ENCODE measurements at regions not wholly inside any gene's neighbourhood (a gene's known extent, or its start where the extent isn't known, plus 50 kb on each side); places are given as distances from the start of the nearest gene placed in this dataset.

GRCh38 chr13:42702716-42703115, 78.7 kb upstream of the FAM216B start:
- Mint-ChIP-seq H3K27me3 (peaks cover 15% of the 10 kb centered on the region), H3K4me3 (no peak overlapping the region), H3K27ac (no peak overlapping the region), H3K9me3 (no peaks in the 10 kb centered on the region), H3K4me1 (ENCODE audit: low read depth) (no peaks in the 10 kb centered on the region), H3K36me3 (no peaks in the 10 kb centered on the region)
- DNase-seq: no peak
- POLR2A ChIA-PET: interaction anchor here (0.6 kb wide), 1 partner anchor 13 kb away, joined by 3 read pairs; no protein-coding TSS in a partner anchor
- CTCF ChIA-PET: no interaction called here
- intact Hi-C loops (cut with micrococcal nuclease): no loop called here

DNA sequence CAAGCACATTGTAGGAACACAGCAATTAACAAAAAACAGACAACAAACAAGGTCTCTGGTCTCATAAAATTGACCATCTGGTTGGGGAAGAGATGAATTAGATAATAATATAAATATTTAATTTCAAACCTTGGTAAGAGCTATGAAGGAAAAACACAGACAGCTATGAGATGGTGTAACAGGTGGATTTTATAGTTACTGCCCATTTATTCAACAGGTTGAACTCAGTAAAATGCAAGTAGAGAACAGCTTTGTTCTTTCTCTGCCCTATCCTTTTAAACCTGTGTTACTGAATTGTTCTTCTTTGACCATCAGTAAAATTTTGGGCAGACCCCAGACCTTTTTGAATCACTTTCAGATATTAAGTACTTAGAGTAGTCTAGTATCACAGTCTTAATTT, 77.6 kb upstream of the FAM216B start:
- no peaks in the 10 kb centered on the region for H3K9me3 Mint-ChIP-seq
- H3K36me3 Mint-ChIP-seq: no peaks in the 10 kb centered on the region
- intact Hi-C loops (cut with micrococcal nuclease): no loop called here
- no peak overlapping the region for H3K4me3 Mint-ChIP-seq
- H3K27ac Mint-ChIP-seq: no peak overlapping the region
- no peaks in the 10 kb centered on the region for H3K4me1 Mint-ChIP-seq (ENCODE audit: low read depth)
- H3K27me3 Mint-ChIP-seq: peaks cover 13% of the 10 kb centered on the region
- ChIA-PET POLR2A (no interaction called here), CTCF (no interaction called here)
- no peak for DNase-seq

- Mint-ChIP-seq H3K4me1 (ENCODE audit: low read depth) (no peaks in the 10 kb centered on the region), H3K9me3 (no peaks in the 10 kb centered on the region), H3K27me3 (peaks cover 13% of the 10 kb centered on the region), H3K27ac (no peak overlapping the region), H3K4me3 (no peak overlapping the region), H3K36me3 (no peaks in the 10 kb centered on the region)
- intact Hi-C loops (cut with micrococcal nuclease): no loop called here
- DNase-seq: no peak
- ChIA-PET POLR2A (no interaction called here), CTCF (no interaction called here)
These were observed 75.1 kb upstream of the FAM216B start for GRCh38 chr13:42706286-42706685.

- H3K9me3 Mint-ChIP-seq: no peaks in the 10 kb centered on the region
- CTCF ChIA-PET: no interaction called here
- peaks cover 13% of the 10 kb centered on the region for H3K27me3 Mint-ChIP-seq
These were observed 74.3 kb upstream of the FAM216B start for GRCh38 chr13:42707048-42707447.

DNA sequence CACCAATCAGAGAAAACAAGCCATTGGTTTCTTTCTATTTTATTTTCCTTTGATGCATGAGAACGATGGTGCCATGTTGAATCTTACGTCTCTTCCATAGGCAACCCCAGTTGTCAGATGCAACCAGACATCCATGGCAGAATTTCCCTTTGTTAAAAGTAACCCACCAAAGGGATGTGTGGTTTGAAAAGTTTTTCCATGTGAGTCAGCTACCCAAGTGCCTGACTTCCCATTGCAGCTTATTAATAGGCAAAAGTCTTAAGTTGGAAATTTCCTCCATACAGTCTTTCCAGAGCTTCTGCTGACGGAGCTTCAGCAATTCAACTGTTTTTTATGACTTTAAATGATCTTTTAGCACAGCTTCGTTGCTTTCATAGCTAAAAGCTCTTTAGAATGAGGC, 73.8 kb upstream of the FAM216B start:
- Mint-ChIP-seq H3K27ac (no peak overlapping the region), H3K4me1 (ENCODE audit: low read depth) (no peaks in the 10 kb centered on the region), H3K27me3 (peaks cover 12% of the 10 kb centered on the region), H3K9me3 (no peaks in the 10 kb centered on the region), H3K4me3 (no peak overlapping the region), H3K36me3 (no peaks in the 10 kb centered on the region)
- DNase-seq: no peak
- ChIA-PET CTCF (no interaction called here), POLR2A (no interaction called here)
- intact Hi-C loops (cut with micrococcal nuclease): no loop called here

More at GRCh38 chr13:42707048-42707447, 74.3 kb upstream of the FAM216B start:
- intact Hi-C loops (cut with micrococcal nuclease): no loop called here
- POLR2A ChIA-PET: no interaction called here
- DNase-seq: no peak
- no peak overlapping the region for H3K27ac Mint-ChIP-seq
- H3K4me1 Mint-ChIP-seq (ENCODE audit: low read depth): no peaks in the 10 kb centered on the region
- H3K36me3 Mint-ChIP-seq: no peaks in the 10 kb centered on the region
- H3K4me3 Mint-ChIP-seq: no peak overlapping the region

- H3K4me3 Mint-ChIP-seq: no peak overlapping the region
- DNase-seq: no peak
- ChIA-PET POLR2A (no interaction called here), CTCF (interaction anchor here (0.6 kb wide), 1 partner anchor 563 kb away, joined by 3 read pairs; no protein-coding TSS in a partner anchor)
- H3K36me3 Mint-ChIP-seq: no peaks in the 10 kb centered on the region
- H3K27ac Mint-ChIP-seq: no peak overlapping the region
- no peaks in the 10 kb centered on the region for H3K4me1 Mint-ChIP-seq (ENCODE audit: low read depth)
- intact Hi-C loops (cut with micrococcal nuclease): no loop called here
- H3K9me3 Mint-ChIP-seq: no peaks in the 10 kb centered on the region
- peaks cover 12% of the 10 kb centered on the region for H3K27me3 Mint-ChIP-seq
These were observed 73.0 kb upstream of the FAM216B start for GRCh38 chr13:42708391-42708790.

- Mint-ChIP-seq H3K36me3 (no peaks in the 10 kb centered on the region), H3K27ac (no peak overlapping the region), H3K27me3 (peaks cover 12% of the 10 kb centered on the region), H3K9me3 (no peaks in the 10 kb centered on the region), H3K4me1 (ENCODE audit: low read depth) (no peaks in the 10 kb centered on the region), H3K4me3 (no peak overlapping the region)
- intact Hi-C loops (cut with micrococcal nuclease): no loop called here
- DNase-seq: no peak
- POLR2A ChIA-PET: no interaction called here
- CTCF ChIA-PET: no interaction called here
These were observed 72.1 kb upstream of the FAM216B start for GRCh38 chr13:42709276-42709675.

GRCh38 chr13:42715909-42716308, 65.5 kb upstream of the FAM216B start:
- CTCF ChIA-PET: no interaction called here

GRCh38 chr13:42717176-42717575, 64.2 kb upstream of the FAM216B start:
- Mint-ChIP-seq H3K27me3 (peaks cover 11% of the 10 kb centered on the region), H3K4me3 (no peak overlapping the region), H3K36me3 (no peaks in the 10 kb centered on the region), H3K4me1 (ENCODE audit: low read depth) (peaks cover 11% of the 10 kb centered on the region), H3K9me3 (no peaks in the 10 kb centered on the region), H3K27ac (no peak overlapping the region)
- intact Hi-C loops (cut with micrococcal nuclease): no loop called here
- CTCF ChIA-PET: no interaction called here
- POLR2A ChIA-PET: interaction anchor here (0.7 kb wide), 1 partner anchor 11 kb away, joined by 4 read pairs; no protein-coding TSS in a partner anchor
- DNase-seq: no peak

More at GRCh38 chr13:42715909-42716308, 65.5 kb upstream of the FAM216B start:
- no peak overlapping the region for H3K4me3 Mint-ChIP-seq
- peaks cover 11% of the 10 kb centered on the region for H3K4me1 Mint-ChIP-seq (ENCODE audit: low read depth)
- H3K36me3 Mint-ChIP-seq: no peaks in the 10 kb centered on the region
- POLR2A ChIA-PET: interaction anchor here (1.0 kb wide), 1 partner anchor 13 kb away, joined by 3 read pairs; no protein-coding TSS in a partner anchor
- peaks cover 10% of the 10 kb centered on the region for H3K27me3 Mint-ChIP-seq
- no peak overlapping the region for H3K27ac Mint-ChIP-seq
- H3K9me3 Mint-ChIP-seq: no peaks in the 10 kb centered on the region
- no peak for DNase-seq
- intact Hi-C loops (cut with micrococcal nuclease): no loop called here

GRCh38 chr13:42720113-42720857, 61.1 kb upstream of the FAM216B start:
- Mint-ChIP-seq H3K9me3 (no peaks in the 10 kb centered on the region), H3K27ac (no peak overlapping the region), H3K4me1 (ENCODE audit: low read depth) (peaks cover 11% of the 10 kb centered on the region), H3K27me3 (peaks cover 14% of the 10 kb centered on the region), H3K36me3 (no peaks in the 10 kb centered on the region), H3K4me3 (no peak overlapping the region)
- intact Hi-C loops (cut with micrococcal nuclease): no loop called here
- ChIA-PET POLR2A (no interaction called here), CTCF (no interaction called here)
- peak; percentile 46 for DNase-seq

GRCh38 chr13:42720858-42721219, 60.5 kb upstream of the FAM216B start:
- Mint-ChIP-seq H3K4me3 (no peak overlapping the region), H3K9me3 (peaks cover under 1% of the 10 kb centered on the region), H3K4me1 (ENCODE audit: low read depth) (peaks cover 11% of the 10 kb centered on the region), H3K27ac (no peak overlapping the region), H3K36me3 (no peaks in the 10 kb centered on the region), H3K27me3 (peaks cover 14% of the 10 kb centered on the region)
- ChIA-PET POLR2A (no interaction called here), CTCF (no interaction called here)
- DNase-seq: no peak
- intact Hi-C loops (cut with micrococcal nuclease): no loop called here

GRCh38 chr13:42722883-42723539, 58.4 kb upstream of the FAM216B start:
- H3K4me1 Mint-ChIP-seq (ENCODE audit: low read depth): peaks cover 11% of the 10 kb centered on the region
- no peak overlapping the region for H3K4me3 Mint-ChIP-seq
- ChIA-PET CTCF (no interaction called here), POLR2A (no interaction called here)
- H3K27me3 Mint-ChIP-seq: peaks cover 17% of the 10 kb centered on the region
- peaks cover 2% of the 10 kb centered on the region for H3K36me3 Mint-ChIP-seq
- peaks cover 9% of the 10 kb centered on the region for H3K9me3 Mint-ChIP-seq
- no peak overlapping the region for H3K27ac Mint-ChIP-seq
- DNase-seq: no peak
- intact Hi-C loops (cut with micrococcal nuclease): no loop called here

Data from activated CD4-positive, alpha-beta memory T cell treated with anti-CD3 and anti-CD28 coated beads for 36 hours (primary cell).